ENCODE measurements at regions not wholly inside any gene's neighbourhood (a gene's known extent, or its start where the extent isn't known, plus 50 kb on each side); places are given as distances from the start of the nearest gene placed in this dataset.

GRCh38 chrX:39692796-39693195 is 405.0 kb downstream of the BCOR start:
- H3K9me2 ChIP-seq (ENCODE audit: insufficient read depth) = no peaks in the 10 kb centered on the region
- H3K27me3 ChIP-seq (ENCODE audit: insufficient read depth, low read length) = no peaks in the 10 kb centered on the region
- POLR2A ChIA-PET = no interaction called here
- no peak overlapping the region for H3K9ac ChIP-seq (ENCODE audit: low read length)
- no peak overlapping the region for H3K27ac ChIP-seq (ENCODE audit: low read depth, low read length)
- H2AFZ ChIP-seq (ENCODE audit: low read depth, low read length, poor library complexity, severe bottlenecking) = no peak overlapping the region
- ATAC-seq = no peak
- no peaks in the 10 kb centered on the region; a peak in 1 of 4 replicates for H3K9me3 ChIP-seq (ENCODE audit: control insufficient read depth in 1 of 2, insufficient read depth in 1 of 2, low read depth in 1 of 2, low read length in 2 of 2)
- H4K20me1 ChIP-seq (ENCODE audit: insufficient read depth) = no peaks in the 10 kb centered on the region
- DNase-seq (ENCODE audit: low read depth, low spot score) = no peak
- H3K4me3 ChIP-seq (replicated peaks in 1 of 2; ENCODE audit: low read depth in 1 of 2, low read length in 2 of 2) = no peak overlapping the region
- RAD21 ChIA-PET (ENCODE audit: low non-redundant PET in 1 of 2, low total read pairs in 2 of 2, uncharacterized antibody in 2 of 2, unreplicated experiment in 2 of 2) = no interaction called here
- BruUV-seq (replicated peaks) = no TSS peak
- no peaks in the 10 kb centered on the region for H3K79me2 ChIP-seq (ENCODE audit: insufficient read depth, low read length)
- intact Hi-C loops (cut with micrococcal nuclease) = no loop called here
- TF ChIP-seq SRF (IDR thresholded peaks at IDR 0.05; ENCODE audit: low read depth) (no peak), TCF7L2 (IDR thresholded peaks at IDR 0.05; ENCODE audit: borderline replicate concordance, extremely low read depth, insufficient read depth, insufficient read length) (no peak), POLR2A (IDR thresholded peaks at IDR 0.05; ENCODE audit: borderline replicate concordance, extremely low read depth, insufficient read depth, insufficient read length) (no peak), JUND (IDR thresholded peaks at IDR 0.05) (no peak), POLR2AphosphoS5 (IDR thresholded peaks at IDR 0.05; ENCODE audit: low read depth, low read length) (no peak), CBX3 (IDR thresholded peaks at IDR 0.05; ENCODE audit: low read depth) (no peak), EZH2phosphoT487 (IDR thresholded peaks at IDR 0.05; ENCODE audit: borderline replicate concordance) (no peak), ELF1 (IDR thresholded peaks at IDR 0.05; ENCODE audit: borderline replicate concordance, low read depth) (no peak), ZNF274 (IDR thresholded peaks at IDR 0.05; ENCODE audit: low read depth, low read length) (no peak), RAD21 (IDR thresholded peaks at IDR 0.05; ENCODE audit: low read depth) (no peak), YY1 (IDR thresholded peaks at IDR 0.05; ENCODE audit: extremely low read depth, insufficient replicate concordance, low read depth, low read length) (no peak), MAX (IDR thresholded peaks at IDR 0.05) (no peak), EGR1 (IDR thresholded peaks at IDR 0.05; ENCODE audit: low read depth) (no peak), CTCF (IDR thresholded peaks at IDR 0.05 in 2 of 3, conservative IDR thresholded peaks at IDR 0.05 in 1 of 3; ENCODE audit: borderline replicate concordance in 1 of 3, insufficient read depth in 1 of 3, low read depth in 2 of 3, low read length in 2 of 3) (no peak), CEBPB (IDR thresholded peaks at IDR 0.05; ENCODE audit: low read depth) (no peak), REST (IDR thresholded peaks at IDR 0.05; ENCODE audit: low read depth) (no peak), FOSL1 (IDR thresholded peaks at IDR 0.05; ENCODE audit: low read depth) (no peak), ATF3 (IDR thresholded peaks at IDR 0.05) (no peak), ZBTB33 (IDR thresholded peaks at IDR 0.05; ENCODE audit: extremely low read depth, insufficient replicate concordance, low read length) (no peak), EZH2 (IDR thresholded peaks at IDR 0.05) (no peak)
- H3K36me3 ChIP-seq (ENCODE audit: control insufficient read depth in 1 of 2, insufficient read depth in 2 of 2, low read length in 2 of 2) = no peaks in the 10 kb centered on the region
- CTCF ChIA-PET = no interaction called here
- no peak overlapping the region for H3K4me2 ChIP-seq (ENCODE audit: low read length)
- H3K4me1 ChIP-seq (ENCODE audit: control insufficient read depth in 1 of 2, insufficient read depth in 2 of 2, low read length in 2 of 2) = peaks cover 5 to 10% of the 10 kb centered on the region in 2 experiments; a peak in 2 of 4 replicates

Data from HCT116 (cell line).